GM13977 (cell line): ENCODE measurements at regions not wholly inside any gene's neighbourhood (a gene's known extent, or its start where the extent isn't known, plus 50 kb on each side); places are given as distances from the start of the nearest gene placed in this dataset.

Experiments
- DNase-seq: peaks from one replicate; pipeline ENCODE4 v3.0.0; 2012; ENCODE audit warnings: low spot score
- CTCF ChIP-seq: IDR thresholded peaks from 2 replicates; pipeline ENCODE4 v1.5.1; 2012; ENCODE audit warnings: mild to moderate bottlenecking, control low read depth; ENCODE audit not compliant: insufficient read depth; ENCODE audit errors: extremely low read depth, missing control alignments
- in situ Hi-C: fragments of 300-500 bp; cut with MboI; formaldehyde crosslinking; loops from one replicate; pipeline ENCODE4 v1.12.0; 2022; ENCODE audit warnings: low sequenced_read_pairs, low pct_unique_long_range_greater_than_20kb, mixed read lengths, inconsistent platforms; ENCODE audit not compliant: unreplicated experiment

GRCh38 chr10:3278771-3279170, 106.2 kb upstream of the PITRM1 start:
- DNase-seq = no peak
- in situ Hi-C loops = no loop called here
- TF ChIP-seq CTCF = no peak

- in situ Hi-C loops = no loop called here
- no peak for DNase-seq
- no peak for TF ChIP-seq CTCF
Measured at GRCh38 chr10:3277566-3277965, 105.0 kb upstream of the PITRM1 start.

- no peak for TF ChIP-seq CTCF
- in situ Hi-C loops = no loop called here
- DNase-seq = no peak
Measured at GRCh38 chr10:3274414-3274813, 101.8 kb upstream of the PITRM1 start.

GRCh38 chr10:3273966-3274365, 101.4 kb upstream of the PITRM1 start:
- TF ChIP-seq CTCF = no peak
- in situ Hi-C loops = no loop called here

GRCh38 chr10:3272300-3272699, 99.7 kb upstream of the PITRM1 start:
- no peak for TF ChIP-seq CTCF
- in situ Hi-C loops = no loop called here
- DNase-seq = no peak

More at GRCh38 chr10:3273966-3274365, 101.4 kb upstream of the PITRM1 start:
- no peak for DNase-seq

GRCh38 chr10:3271354-3272115, 99.0 kb upstream of the PITRM1 start:
- no peak for TF ChIP-seq CTCF
- no peak for DNase-seq
- in situ Hi-C loops = no loop called here
